ENCODE measurements at regions not wholly inside any gene's neighbourhood (a gene's known extent, or its start where the extent isn't known, plus 50 kb on each side); places are given as distances from the start of the nearest gene placed in this dataset.

GRCh38 chr13:61286148-61286745 lies 129.4 kb downstream of the PCDH20 start:
- Histone ChIP-seq H3K27me3 (no peaks in the 10 kb centered on the region), H3K9me3 (no peaks in the 10 kb centered on the region), H3K36me3 (no peaks in the 10 kb centered on the region), H3K27ac (no peak overlapping the region), H3K4me1 (no peaks in the 10 kb centered on the region), H3K4me3 (no peak overlapping the region)
- DNase-seq (ENCODE audit: extremely low spot score in 2 of 2) = no peak
- intact Hi-C loops (cut with DNase I) = no loop called here
- no peak for TF ChIP-seq POLR2A (IDR thresholded peaks at IDR 0.05)
- no peak for TF ChIP-seq CTCF (IDR thresholded peaks at IDR 0.05)
- no peak for TF ChIP-seq POLR2AphosphoS5 (IDR thresholded peaks at IDR 0.05; ENCODE audit: insufficient read depth in 1 of 2, low read depth in 1 of 2)

GRCh38 chr13:61277586-61278276 lies 137.9 kb downstream of the PCDH20 start:
- Histone ChIP-seq H3K36me3 (no peaks in the 10 kb centered on the region), H3K27me3 (no peaks in the 10 kb centered on the region), H3K4me1 (no peaks in the 10 kb centered on the region), H3K27ac (no peak overlapping the region), H3K4me3 (no peak overlapping the region), H3K9me3 (no peaks in the 10 kb centered on the region)
- DNase-seq (ENCODE audit: extremely low spot score in 2 of 2) = no peak
- intact Hi-C loops (cut with DNase I) = no loop called here
- TF ChIP-seq POLR2A (IDR thresholded peaks at IDR 0.05) (no peak), POLR2AphosphoS5 (IDR thresholded peaks at IDR 0.05; ENCODE audit: insufficient read depth in 1 of 2, low read depth in 1 of 2) (no peak), CTCF (IDR thresholded peaks at IDR 0.05) (no peak)

GRCh38 chr13:61277088-61277487 lies 138.6 kb downstream of the PCDH20 start:
- Histone ChIP-seq H3K9me3 (no peaks in the 10 kb centered on the region), H3K36me3 (no peaks in the 10 kb centered on the region), H3K4me3 (no peak overlapping the region), H3K27ac (no peak overlapping the region), H3K4me1 (no peaks in the 10 kb centered on the region), H3K27me3 (no peaks in the 10 kb centered on the region)
- TF ChIP-seq POLR2A (IDR thresholded peaks at IDR 0.05) (no peak), POLR2AphosphoS5 (IDR thresholded peaks at IDR 0.05; ENCODE audit: insufficient read depth in 1 of 2, low read depth in 1 of 2) (no peak), CTCF (IDR thresholded peaks at IDR 0.05) (no peak)
- intact Hi-C loops (cut with DNase I) = no loop called here
- DNase-seq (ENCODE audit: extremely low spot score in 2 of 2) = no peak

- intact Hi-C loops (cut with DNase I) = no loop called here
- Histone ChIP-seq H3K9me3 (no peaks in the 10 kb centered on the region), H3K27ac (no peak overlapping the region), H3K27me3 (no peaks in the 10 kb centered on the region), H3K4me3 (no peak overlapping the region), H3K4me1 (no peaks in the 10 kb centered on the region), H3K36me3 (no peaks in the 10 kb centered on the region)
- no peak for DNase-seq (ENCODE audit: extremely low spot score in 2 of 2)
- TF ChIP-seq POLR2AphosphoS5 (IDR thresholded peaks at IDR 0.05; ENCODE audit: insufficient read depth in 1 of 2, low read depth in 1 of 2) = no peak
- TF ChIP-seq CTCF (IDR thresholded peaks at IDR 0.05) = no peak
- no peak for TF ChIP-seq POLR2A (IDR thresholded peaks at IDR 0.05)
Observed at GRCh38 chr13:61276401-61276800, 139.2 kb downstream of the PCDH20 start.

GRCh38 chr13:61275736-61276135 lies 139.9 kb downstream of the PCDH20 start:
- H3K9me3 ChIP-seq = no peaks in the 10 kb centered on the region
- no peaks in the 10 kb centered on the region for H3K36me3 ChIP-seq
- no peak for DNase-seq (ENCODE audit: extremely low spot score in 2 of 2)
- no peak overlapping the region for H3K4me3 ChIP-seq
- TF ChIP-seq POLR2AphosphoS5 (IDR thresholded peaks at IDR 0.05; ENCODE audit: insufficient read depth in 1 of 2, low read depth in 1 of 2) = no peak
- no peak for TF ChIP-seq CTCF (IDR thresholded peaks at IDR 0.05)
- TF ChIP-seq POLR2A (IDR thresholded peaks at IDR 0.05) = no peak
- H3K4me1 ChIP-seq = no peaks in the 10 kb centered on the region
- intact Hi-C loops (cut with DNase I) = no loop called here
- no peaks in the 10 kb centered on the region for H3K27me3 ChIP-seq
- H3K27ac ChIP-seq = no peak overlapping the region

Data from vagina (tissue), 2 donors.